HEK293T (cell line): ENCODE measurements at regions not wholly inside any gene's neighbourhood (a gene's known extent, or its start where the extent isn't known, plus 50 kb on each side); places are given as distances from the start of the nearest gene placed in this dataset.

Experiments
- CTCF ChIA-PET: fragments of 350-600 bp; formaldehyde crosslinking; extraction: SDS; loops from one replicate; lab custom pipeline; 2021; ENCODE audit warnings: antibody characterized with exemption, inconsistent platforms; lab: Yijun Ruan, JAX
- POLR2A ChIA-PET: fragments of 350-600 bp; formaldehyde crosslinking; extraction: SDS; loops from one replicate; lab custom pipeline; 2020; ENCODE audit warnings: antibody characterized with exemption, inconsistent platforms; lab: Yijun Ruan, JAX
- DNase-seq: peaks from one replicate; pipeline ENCODE4 v3.0.0; 2012; ENCODE audit warnings: mixed read lengths; ENCODE audit errors: extremely low spot score
- ARNT ChIP-seq: fragments of 450-650 bp; IDR thresholded peaks from 2 replicates; pipeline ENCODE4 v1.6.1; 2017; ENCODE audit warnings: mild to moderate bottlenecking
- BHLHE40 ChIP-seq: fragments of 450-650 bp; IDR thresholded peaks from 2 replicates; pipeline ENCODE4 v1.6.1; 2016; ENCODE audit warnings: mild to moderate bottlenecking, moderate library complexity, borderline replicate concordance
- CTBP1 ChIP-seq: fragments of 450-650 bp; IDR thresholded peaks from 2 replicates; pipeline ENCODE4 v1.6.1; 2016; ENCODE audit warnings: borderline replicate concordance
- ELF4 ChIP-seq: fragments of 450-650 bp; IDR thresholded peaks from 2 replicates; pipeline ENCODE4 v1.6.1; 2017; ENCODE audit warnings: antibody characterized with exemption
- FOXA1 ChIP-seq: fragments of 450-650 bp; IDR thresholded peaks from 2 replicates; pipeline ENCODE4 v1.6.1; 2016; ENCODE audit warnings: mild to moderate bottlenecking
- FOXK2 ChIP-seq: fragments of 450-650 bp; IDR thresholded peaks from 2 replicates; pipeline ENCODE4 v1.6.1; 2016; ENCODE audit warnings: mild to moderate bottlenecking
- FOXM1 ChIP-seq: fragments of 450-650 bp; IDR thresholded peaks from 2 replicates; pipeline ENCODE4 v1.6.1; 2017; ENCODE audit warnings: mild to moderate bottlenecking, borderline replicate concordance
- HDGF ChIP-seq: fragments of 450-650 bp; IDR thresholded peaks from 2 replicates; pipeline ENCODE4 v1.6.1; 2017; ENCODE audit warnings: antibody characterized with exemption, borderline replicate concordance
- L3MBTL2 ChIP-seq: fragments of 450-650 bp; conservative IDR thresholded peaks from 2 replicates; pipeline ENCODE4 v1.6.1; 2016; ENCODE audit warnings: mild to moderate bottlenecking
- LEF1 ChIP-seq: fragments of 450-650 bp; IDR thresholded peaks from 2 replicates; pipeline ENCODE4 v1.6.1; 2017; ENCODE audit warnings: mild to moderate bottlenecking, borderline replicate concordance
- NFRKB ChIP-seq: fragments of 450-650 bp; IDR thresholded peaks from 2 replicates; pipeline ENCODE4 v1.6.1; 2016; ENCODE audit warnings: mild to moderate bottlenecking, moderate library complexity
- PKNOX1 ChIP-seq: fragments of 450-650 bp; IDR thresholded peaks from 2 replicates; pipeline ENCODE4 v1.6.1; 2016
- SP1 ChIP-seq: fragments of 450-650 bp; IDR thresholded peaks from 2 replicates; pipeline ENCODE4 v1.6.1; 2017
- SUZ12 ChIP-seq: fragments of 450-650 bp; IDR thresholded peaks from 2 replicates; pipeline ENCODE4 v1.6.1; 2016; ENCODE audit warnings: mild to moderate bottlenecking
- TARDBP ChIP-seq: fragments of 450-650 bp; IDR thresholded peaks from 2 replicates; pipeline ENCODE4 v1.6.1; 2016
- ZNF384 ChIP-seq: fragments of 450-650 bp; IDR thresholded peaks from 2 replicates; pipeline ENCODE4 v1.6.1; 2016

GRCh38 chr4:37745946-37746345 lies 59.8 kb upstream of the RELL1 start:
- no peak for DNase-seq
- ChIA-PET POLR2A (no interaction called here), CTCF (no interaction called here)
- no peak for TF ChIP-seq FOXM1
- TF ChIP-seq PKNOX1 = no peak
- TF ChIP-seq FOXA1 = no peak
- TF ChIP-seq SUZ12 = no peak
- TF ChIP-seq ARNT = no peak
- no peak for TF ChIP-seq HDGF
- TF ChIP-seq TARDBP = no peak
- TF ChIP-seq SP1 = no peak
- no peak for TF ChIP-seq ZNF384
- TF ChIP-seq CTBP1 = no peak
- TF ChIP-seq ELF4 = no peak
- TF ChIP-seq BHLHE40 = no peak
- no peak for TF ChIP-seq FOXK2
- no peak for TF ChIP-seq LEF1
- TF ChIP-seq L3MBTL2 = no peak
- no peak for TF ChIP-seq NFRKB

GRCh38 chr4:37742149-37742548 lies 56.0 kb upstream of the RELL1 start:
- ChIA-PET POLR2A (no interaction called here), CTCF (no interaction called here)
- DNase-seq = no peak
- no peak for TF ChIP-seq ZNF384
- no peak for TF ChIP-seq L3MBTL2
- no peak for TF ChIP-seq SP1
- TF ChIP-seq FOXK2 = no peak
- no peak for TF ChIP-seq CTBP1
- TF ChIP-seq PKNOX1 = no peak
- TF ChIP-seq FOXM1 = no peak
- no peak for TF ChIP-seq FOXA1
- no peak for TF ChIP-seq SUZ12
- TF ChIP-seq TARDBP = no peak
- no peak for TF ChIP-seq NFRKB
- TF ChIP-seq HDGF = no peak
- no peak for TF ChIP-seq LEF1
- no peak for TF ChIP-seq ARNT
- no peak for TF ChIP-seq ELF4
- no peak for TF ChIP-seq BHLHE40

- POLR2A ChIA-PET = no interaction called here
These were observed 55.4 kb upstream of the RELL1 start for GRCh38 chr4:37741564-37741963.

GRCh38 chr4:37740546-37740945 lies 54.4 kb upstream of the RELL1 start:
- no peak for DNase-seq
- POLR2A ChIA-PET = no interaction called here
- CTCF ChIA-PET = no interaction called here
- TF ChIP-seq TARDBP (no peak), HDGF (no peak), NFRKB (no peak), FOXA1 (no peak), LEF1 (no peak), CTBP1 (no peak), ZNF384 (no peak), SP1 (no peak), FOXM1 (no peak), ARNT (no peak), ELF4 (no peak), SUZ12 (no peak), PKNOX1 (no peak)

More at GRCh38 chr4:37741564-37741963, 55.4 kb upstream of the RELL1 start:
- TF ChIP-seq ZNF384 = no peak
- no peak for TF ChIP-seq FOXM1
- TF ChIP-seq ELF4 = no peak
- no peak for TF ChIP-seq CTBP1
- CTCF ChIA-PET = no interaction called here
- DNase-seq = no peak

GRCh38 chr4:37737466-37737865 lies 51.3 kb upstream of the RELL1 start:
- no peak for TF ChIP-seq PKNOX1
- no peak for TF ChIP-seq LEF1
- TF ChIP-seq SP1 = no peak
- TF ChIP-seq FOXM1 = no peak
- no peak for TF ChIP-seq BHLHE40
- TF ChIP-seq ARNT = no peak
- TF ChIP-seq ELF4 = no peak
- TF ChIP-seq SUZ12 = no peak
- TF ChIP-seq HDGF = no peak
- no peak for TF ChIP-seq TARDBP
- TF ChIP-seq NFRKB = no peak
- TF ChIP-seq CTBP1 = no peak
- no peak for TF ChIP-seq ZNF384
- TF ChIP-seq FOXK2 = no peak
- TF ChIP-seq FOXA1 = no peak
- TF ChIP-seq L3MBTL2 = no peak
- POLR2A ChIA-PET = no interaction called here
- CTCF ChIA-PET = no interaction called here
- no peak for DNase-seq
